GM12891 (cell line): ENCODE measurements at regions not wholly inside any gene's neighbourhood (a gene's known extent, or its start where the extent isn't known, plus 50 kb on each side); places are given as distances from the start of the nearest gene placed in this dataset.

Experiments
- POLR2A ChIP-seq: IDR thresholded peaks from 2 replicates; pipeline ENCODE4 v1.6.1; 2011; ENCODE audit warnings: low read depth, low read length, control low read depth
- POLR2AphosphoS5 ChIP-seq: IDR thresholded peaks from 2 replicates; pipeline ENCODE4 v1.6.1; 2011; ENCODE audit warnings: low read depth, low read length, control low read depth
- SPI1 ChIP-seq: IDR thresholded peaks from 2 replicates; pipeline ENCODE4 v1.6.1; 2011; ENCODE audit warnings: low read depth, low read length, control low read depth
- TAF1 ChIP-seq: IDR thresholded peaks from 2 replicates; pipeline ENCODE4 v1.6.1; 2011; ENCODE audit warnings: low read depth, low read length, control low read depth

DNA sequence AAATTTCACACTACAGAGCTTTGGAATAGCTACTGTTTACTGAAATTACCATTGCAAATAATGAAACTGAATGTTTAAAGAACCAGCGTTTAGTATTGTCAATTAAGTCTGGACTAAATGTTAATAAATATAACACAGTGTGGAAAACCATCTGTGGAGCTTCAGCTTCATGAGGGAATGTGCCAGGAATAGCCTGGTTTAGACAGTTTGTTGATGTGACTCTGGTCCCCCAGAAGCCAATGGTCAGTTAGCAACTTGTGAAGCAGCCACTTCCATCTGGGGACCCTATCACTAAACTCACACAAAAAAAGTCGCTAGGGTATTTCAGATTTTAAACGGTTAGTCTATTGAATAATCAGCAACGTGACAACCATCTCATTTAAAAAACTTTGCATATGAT lies 207.8 kb downstream of the RAMP3 start:
- no peak for TF ChIP-seq POLR2A
- no peak for TF ChIP-seq SPI1
- TF ChIP-seq POLR2AphosphoS5: no peak
- no peak for TF ChIP-seq TAF1
